Hematopoietic multipotent progenitor cell treated with erythropoietin and hydrocortisone succinate and interleukin-3 and kit ligand, for 8 days (in vitro differentiated cells): ENCODE measurements at regions not wholly inside any gene's neighbourhood (a gene's known extent, or its start where the extent isn't known, plus 50 kb on each side); places are given as distances from the start of the nearest gene placed in this dataset.
"Not testable (repeated sequence)": the region's sequence is repeated elsewhere in the genome, so short reads cannot be mapped to it uniquely, and the experiment has no call there.

Experiments
- DNase-seq: peaks from one replicate; pipeline ENCODE4 v3.0.0-alpha.2; 2015

GRCh38 chr3:30539772-30540171 is 66.6 kb upstream of the TGFBR2 start:
- DNase-seq = no peak

- DNase-seq = not testable (repeated sequence)
These were observed 65.2 kb upstream of the TGFBR2 start for GRCh38 chr3:30541156-30541555.

- no peak for DNase-seq
These were observed 63.5 kb upstream of the TGFBR2 start for GRCh38 chr3:30542897-30543296.

GRCh38 chr3:30544812-30545211 is 61.6 kb upstream of the TGFBR2 start:
- no peak for DNase-seq

- no peak for DNase-seq
These were observed 59.5 kb upstream of the TGFBR2 start for GRCh38 chr3:30546934-30547333.

- DNase-seq = no peak
These were observed 58.7 kb upstream of the TGFBR2 start for GRCh38 chr3:30547716-30548115.

GRCh38 chr3:30548600-30548999 is 57.8 kb upstream of the TGFBR2 start:
- DNase-seq = peak; percentile 51

GRCh38 chr3:30549600-30549999 is 56.8 kb upstream of the TGFBR2 start:
- no peak for DNase-seq

GRCh38 chr3:30550246-30550645 is 56.2 kb upstream of the TGFBR2 start:
- DNase-seq = no peak

- no peak for DNase-seq
These were observed 55.1 kb upstream of the TGFBR2 start for GRCh38 chr3:30551266-30551665.

- no peak for DNase-seq
These were observed 54.5 kb upstream of the TGFBR2 start for GRCh38 chr3:30551927-30552326.

- DNase-seq = no peak
These were observed 52.6 kb upstream of the TGFBR2 start for GRCh38 chr3:30553641-30554316.

GRCh38 chr3:30554317-30554690 is 52.1 kb upstream of the TGFBR2 start:
- DNase-seq = no peak

- no peak for DNase-seq
These were observed 50.4 kb upstream of the TGFBR2 start for GRCh38 chr3:30555968-30556367.
